ENCODE measurements at regions not wholly inside any gene's neighbourhood (a gene's known extent, or its start where the extent isn't known, plus 50 kb on each side); places are given as distances from the start of the nearest gene placed in this dataset.
A peak's percentile ranks its signal among the peaks of the same experiment; 100 is the strongest.
"Not testable (repeated sequence)": the region's sequence is repeated elsewhere in the genome, so short reads cannot be mapped to it uniquely, and the experiment has no call there.

DNA sequence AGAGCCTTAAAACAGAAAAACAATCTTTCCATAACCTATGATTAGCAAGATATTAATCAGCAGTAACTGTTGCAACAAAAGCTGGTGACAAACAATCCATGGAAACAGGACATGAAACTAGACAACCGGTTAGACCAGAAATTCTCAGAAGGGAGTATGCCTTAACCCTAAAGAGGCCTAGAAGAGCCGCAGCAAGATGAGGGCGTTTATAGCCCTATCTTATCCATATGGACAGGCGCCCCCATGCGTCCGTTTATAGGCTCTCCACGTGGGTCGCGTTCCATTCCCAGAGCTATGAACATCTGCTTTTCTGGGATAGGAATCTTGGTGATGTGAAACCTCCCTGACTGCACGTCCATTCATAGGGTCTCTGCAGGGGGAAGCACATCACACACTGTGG is 1662.7 kb upstream of the PABPC4L start:
- H3K27me3 ChIP-seq (ENCODE audit: low read length); H3F3A ChIP-seq (ENCODE audit: low read length, unreplicated experiment); BruUV-seq (replicated peaks); H3K9me3 ChIP-seq (ENCODE audit: low read length); H2AFZ ChIP-seq (ENCODE audit: low read length); H3K9ac ChIP-seq (ENCODE audit: low read length); intact Hi-C loops (cut with micrococcal nuclease); H3K4me3 ChIP-seq (ENCODE audit: low read length); H3K9me2 ChIP-seq (replicated peaks; ENCODE audit: low read length); ATAC-seq; H3K36me3 ChIP-seq (ENCODE audit: low read depth, low read length); H3K27ac ChIP-seq (ENCODE audit: low read length); H3K4me2 ChIP-seq (ENCODE audit: low read length); H3K79me2 ChIP-seq (ENCODE audit: low read length); POLR2A ChIA-PET (ENCODE audit: unreplicated experiment); H3K4me1 ChIP-seq (ENCODE audit: insufficient read depth, low read length); H4K20me1 ChIP-seq (ENCODE audit: low read length): not testable (repeated sequence)
- TF ChIP-seq, protein P1, sequence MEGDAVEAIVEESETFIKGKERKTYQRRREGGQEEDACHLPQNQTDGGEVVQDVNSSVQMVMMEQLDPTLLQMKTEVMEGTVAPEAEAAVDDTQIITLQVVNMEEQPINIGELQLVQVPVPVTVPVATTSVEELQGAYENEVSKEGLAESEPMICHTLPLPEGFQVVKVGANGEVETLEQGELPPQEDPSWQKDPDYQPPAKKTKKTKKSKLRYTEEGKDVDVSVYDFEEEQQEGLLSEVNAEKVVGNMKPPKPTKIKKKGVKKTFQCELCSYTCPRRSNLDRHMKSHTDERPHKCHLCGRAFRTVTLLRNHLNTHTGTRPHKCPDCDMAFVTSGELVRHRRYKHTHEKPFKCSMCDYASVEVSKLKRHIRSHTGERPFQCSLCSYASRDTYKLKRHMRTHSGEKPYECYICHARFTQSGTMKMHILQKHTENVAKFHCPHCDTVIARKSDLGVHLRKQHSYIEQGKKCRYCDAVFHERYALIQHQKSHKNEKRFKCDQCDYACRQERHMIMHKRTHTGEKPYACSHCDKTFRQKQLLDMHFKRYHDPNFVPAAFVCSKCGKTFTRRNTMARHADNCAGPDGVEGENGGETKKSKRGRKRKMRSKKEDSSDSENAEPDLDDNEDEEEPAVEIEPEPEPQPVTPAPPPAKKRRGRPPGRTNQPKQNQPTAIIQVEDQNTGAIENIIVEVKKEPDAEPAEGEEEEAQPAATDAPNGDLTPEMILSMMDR (conservative IDR thresholded peaks at IDR 0.05; ENCODE audit: low read depth, low read length): peak; percentile 49; the same call in 1 of the 2 replicates
- peak; percentile 70 for DNase-seq
- CTCF ChIA-PET: interaction anchor here (0.6 kb wide), 1 partner anchor 198 kb away, joined by 3 read pairs; no protein-coding TSS in a partner anchor

- BruUV-seq (replicated peaks): no TSS peak
- no peak for ATAC-seq
Observed at GRCh38 chr4:135840781-135841180, 1639.2 kb upstream of the PABPC4L start.

DNA sequence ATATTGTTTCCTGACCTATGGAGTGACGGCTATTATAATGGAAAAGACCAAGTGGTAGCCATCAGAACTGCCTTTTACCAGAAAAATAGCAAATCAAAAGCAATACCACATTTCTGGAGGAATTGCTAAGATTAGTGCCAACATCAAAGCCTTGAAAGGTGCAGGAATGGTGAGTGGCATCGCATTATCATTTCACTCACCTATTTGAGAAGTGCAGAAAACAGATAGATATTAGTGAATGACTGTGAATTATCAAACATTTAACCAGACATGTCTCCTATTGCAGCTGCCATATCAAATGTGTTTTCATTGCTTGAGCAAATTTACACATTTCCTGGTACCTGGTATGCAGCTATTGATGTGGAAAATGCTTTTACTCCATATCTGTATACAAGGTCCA is 1638.1 kb upstream of the PABPC4L start:
- Histone ChIP-seq H2AFZ (ENCODE audit: low read length) (no peak overlapping the region), H3K9ac (ENCODE audit: low read length) (no peak overlapping the region), H3K4me2 (ENCODE audit: low read length) (no peak overlapping the region), H3K36me3 (ENCODE audit: low read depth, low read length) (no peaks in the 10 kb centered on the region), H3K27ac (ENCODE audit: low read length) (no peak overlapping the region), H3K4me1 (ENCODE audit: insufficient read depth, low read length) (no peaks in the 10 kb centered on the region), H3K79me2 (ENCODE audit: low read length) (no peaks in the 10 kb centered on the region), H3K9me2 (replicated peaks; ENCODE audit: low read length) (no peaks in the 10 kb centered on the region), H3F3A (ENCODE audit: low read length, unreplicated experiment) (no peaks in the 10 kb centered on the region), H3K9me3 (ENCODE audit: low read length) (no peaks in the 10 kb centered on the region), H3K4me3 (ENCODE audit: low read length) (no peak overlapping the region), H4K20me1 (ENCODE audit: low read length) (no peaks in the 10 kb centered on the region), H3K27me3 (ENCODE audit: low read length) (no peaks in the 10 kb centered on the region)
- BruUV-seq (replicated peaks): no TSS peak
- ChIA-PET CTCF (no interaction called here), POLR2A (ENCODE audit: unreplicated experiment) (no interaction called here)
- intact Hi-C loops (cut with micrococcal nuclease): no loop called here
- TF ChIP-seq, protein P1 (conservative IDR thresholded peaks at IDR 0.05; ENCODE audit: low read depth, low read length): no peak
- TF ChIP-seq EZH2 (IDR thresholded peaks at IDR 0.05; ENCODE audit: low read length, unreplicated experiment) (no peak), EZH2phosphoT487 (IDR thresholded peaks at IDR 0.05; ENCODE audit: borderline replicate concordance, low read length) (no peak)
- ATAC-seq (no peak), DNase-seq (no peak)

More at GRCh38 chr4:135840781-135841180, 1639.2 kb upstream of the PABPC4L start:
- CTCF ChIA-PET: no interaction called here
- Histone ChIP-seq H3F3A (ENCODE audit: low read length, unreplicated experiment) (no peaks in the 10 kb centered on the region), H3K36me3 (ENCODE audit: low read depth, low read length) (no peaks in the 10 kb centered on the region), H3K9ac (ENCODE audit: low read length) (no peak overlapping the region), H3K4me2 (ENCODE audit: low read length) (no peak overlapping the region), H4K20me1 (ENCODE audit: low read length) (no peaks in the 10 kb centered on the region), H3K9me3 (ENCODE audit: low read length) (no peaks in the 10 kb centered on the region), H2AFZ (ENCODE audit: low read length) (no peak overlapping the region), H3K4me3 (ENCODE audit: low read length) (no peak overlapping the region), H3K79me2 (ENCODE audit: low read length) (no peaks in the 10 kb centered on the region), H3K4me1 (ENCODE audit: insufficient read depth, low read length) (no peaks in the 10 kb centered on the region), H3K9me2 (replicated peaks; ENCODE audit: low read length) (no peaks in the 10 kb centered on the region), H3K27ac (ENCODE audit: low read length) (no peak overlapping the region), H3K27me3 (ENCODE audit: low read length) (no peaks in the 10 kb centered on the region)
- POLR2A ChIA-PET (ENCODE audit: unreplicated experiment): no interaction called here
- intact Hi-C loops (cut with micrococcal nuclease): no loop called here
- no peak for DNase-seq
- TF ChIP-seq, protein P1 (conservative IDR thresholded peaks at IDR 0.05; ENCODE audit: low read depth, low read length): no peak
- TF ChIP-seq EZH2 (IDR thresholded peaks at IDR 0.05; ENCODE audit: low read length, unreplicated experiment): no peak
- TF ChIP-seq EZH2phosphoT487 (IDR thresholded peaks at IDR 0.05; ENCODE audit: borderline replicate concordance, low read length): no peak
